IMR-90 (cell line): ENCODE measurements at regions not wholly inside any gene's neighbourhood (a gene's known extent, or its start where the extent isn't known, plus 50 kb on each side); places are given as distances from the start of the nearest gene placed in this dataset.

Experiments
- ATAC-seq: fragments of 200-7000 bp; cut with Tn5 transposase; 2 replicates; pipeline ENCODE4 v1.9.1; 2020; ENCODE audit warnings: low read depth, mild to moderate bottlenecking, moderate library complexity
- BruUV-seq: library from RNA; stranded (reverse); fragments of 400-500 nt; replicated peaks from 2 replicates; lab custom pipeline; 2021; lab: Mats Ljungman, UMichigan
- CTCF ChIA-PET: fragments of 300-600 bp; formaldehyde crosslinking; extraction: SDS; loops from one replicate; lab custom pipeline; 2021; ENCODE audit warnings: antibody characterized with exemption; lab: Yijun Ruan, JAX
- POLR2A ChIA-PET: fragments of 300-600 bp; sonication (Branson Sonifier 250); formaldehyde crosslinking; loops from one replicate; lab custom pipeline; 2022; ENCODE audit warnings: antibody characterized with exemption; ENCODE audit not compliant: unreplicated experiment; lab: Charles Lee
- DNase-seq: peaks from one replicate; pipeline ENCODE4 v3.0.0; 2013
- H2AFZ ChIP-seq: replicated peaks from 2 replicates; pipeline ENCODE3; 2013; ENCODE audit warnings: low read length, mild to moderate bottlenecking; ENCODE audit not compliant: poor library complexity
- H2AK5ac ChIP-seq: 2 replicates; pipeline ENCODE4 v1.6.1; 2013; ENCODE audit warnings: low read depth, low read length, inconsistent platforms
- H2AK9ac ChIP-seq: replicated peaks from 2 replicates; pipeline ENCODE3; 2013; ENCODE audit warnings: mild to moderate bottlenecking, low read depth, low read length, moderate library complexity; ENCODE audit not compliant: poor library complexity
- H2BK120ac ChIP-seq: 2 replicates; pipeline ENCODE4 v1.6.1; 2013; ENCODE audit warnings: low read depth, low read length, inconsistent platforms
- H2BK15ac ChIP-seq: 3 replicates; pipeline ENCODE4 v1.6.1; 2013; ENCODE audit warnings: low read depth, low read length, inconsistent platforms
- H2BK20ac ChIP-seq: 2 replicates; pipeline ENCODE4 v1.6.1; 2013; ENCODE audit warnings: low read depth, mild to moderate bottlenecking, inconsistent platforms, low read length, moderate library complexity
- H2BK5ac ChIP-seq: 2 replicates; pipeline ENCODE4 v1.6.1; 2013; ENCODE audit warnings: mild to moderate bottlenecking, low read depth, low read length, inconsistent platforms; ENCODE audit not compliant: poor library complexity, severe bottlenecking
- H3K14ac ChIP-seq: replicated peaks from 2 replicates; pipeline ENCODE4 v1.6.1; 2013; ENCODE audit warnings: low read depth, low read length, inconsistent platforms
- H3K18ac ChIP-seq: 2 replicates; pipeline ENCODE4 v1.6.1; 2013; ENCODE audit warnings: low read depth, low read length, control low read depth
- H3K23ac ChIP-seq: 2 replicates; pipeline ENCODE4 v1.6.1; 2013; ENCODE audit warnings: low read depth, low read length, inconsistent platforms
- H3K27ac ChIP-seq: 2 replicates; pipeline ENCODE4 v1.5.1; 2013; ENCODE audit warnings: mild to moderate bottlenecking, control low read depth, low read length; ENCODE audit not compliant: insufficient read depth
- H3K27me3 ChIP-seq: 2 replicates; pipeline ENCODE4 v1.6.1; 2013; ENCODE audit warnings: low read length; ENCODE audit not compliant: control insufficient read depth, insufficient read depth
- H3K36me3 ChIP-seq: 2 replicates; pipeline ENCODE4 v1.6.1; 2013; ENCODE audit warnings: low read length, mixed read lengths; ENCODE audit not compliant: control insufficient read depth, insufficient read depth
- H3K4ac ChIP-seq: 2 replicates; pipeline ENCODE4 v1.6.1; 2013; ENCODE audit warnings: low read depth, low read length, inconsistent platforms
- H3K4me1 ChIP-seq: 2 replicates; pipeline ENCODE4 v1.6.1; 2013; ENCODE audit warnings: low read length, mixed read lengths; ENCODE audit not compliant: control insufficient read depth, insufficient read depth
- H3K4me2 ChIP-seq: 2 replicates; pipeline ENCODE4 v1.6.1; 2013; ENCODE audit warnings: low read depth, mild to moderate bottlenecking, control low read depth, low read length, moderate library complexity
- H3K4me3 ChIP-seq: 2 replicates; pipeline ENCODE4 v1.5.1; 2013; ENCODE audit warnings: low read depth, mild to moderate bottlenecking, control low read depth, low read length, moderate library complexity; ENCODE audit not compliant: insufficient read depth
- H3K56ac ChIP-seq: 2 replicates; pipeline ENCODE4 v1.6.1; 2013; ENCODE audit warnings: low read length, inconsistent platforms; ENCODE audit not compliant: insufficient read depth; ENCODE audit errors: extremely low read depth
- H3K79me1 ChIP-seq, 2 experiments: 2 replicates each; pipeline ENCODE4 v1.6.1; 2013; ENCODE audit warnings: low read length in 2 of 2, inconsistent platforms in 1 of 2, low read depth in 1 of 2
- H3K9ac ChIP-seq: 2 replicates; pipeline ENCODE4 v1.6.1; 2013; ENCODE audit warnings: low read depth, low read length, control low read depth
- H3K9me1 ChIP-seq: 2 replicates; pipeline ENCODE4 v1.6.1; 2013; ENCODE audit warnings: low read length, inconsistent platforms; ENCODE audit not compliant: insufficient read depth
- H3K9me3 ChIP-seq: 2 replicates; pipeline ENCODE4 v1.6.1; 2013; ENCODE audit warnings: low read length; ENCODE audit not compliant: control insufficient read depth, insufficient read depth
- H4K20me1 ChIP-seq: 2 replicates; pipeline ENCODE4 v1.6.1; 2013; ENCODE audit warnings: low read length, inconsistent platforms; ENCODE audit not compliant: insufficient read depth
- H4K5ac ChIP-seq: 2 replicates; pipeline ENCODE4 v1.6.1; 2013; ENCODE audit warnings: mild to moderate bottlenecking, low read depth, low read length, control low read depth
- H4K8ac ChIP-seq, 2 experiments: 2 replicates each; pipeline ENCODE4 v1.6.1; 2013; ENCODE audit warnings: low read depth in 2 of 2, low read length in 2 of 2, control low read depth in 1 of 2, inconsistent platforms in 1 of 2
- H4K91ac ChIP-seq: 2 replicates; pipeline ENCODE4 v1.6.1; 2013; ENCODE audit warnings: low read depth, low read length, inconsistent platforms; ENCODE audit not compliant: insufficient read depth
- BHLHE40 ChIP-seq: fragments of 150-350 bp; IDR thresholded peaks from 2 replicates; pipeline ENCODE4 v1.6.1; 2016; ENCODE audit warnings: mild to moderate bottlenecking, low read depth, low read length
- CEBPB ChIP-seq: IDR thresholded peaks from 2 replicates; pipeline ENCODE4 v1.6.1; 2012; ENCODE audit warnings: low read depth, low read length, improper control_type of control experiment
- MAZ ChIP-seq: IDR thresholded peaks from 2 replicates; pipeline ENCODE4 v1.6.1; 2012; ENCODE audit warnings: low read depth, mild to moderate bottlenecking, low read length, improper control_type of control experiment, moderate library complexity, borderline replicate concordance
- POLR2A ChIP-seq: IDR thresholded peaks from 2 replicates; pipeline ENCODE4 v1.6.1; 2012; ENCODE audit warnings: mild to moderate bottlenecking, low read depth, low read length
- RAD21 ChIP-seq: IDR thresholded peaks from 2 replicates; pipeline ENCODE4 v1.6.1; 2012; ENCODE audit warnings: low read length, improper control_type of control experiment
- WGBS, 2 experiments: methylation state at CpG; one replicate each; pipeline versions ENCODE4 v1.1.5 to v1.1.7; 2013; ENCODE audit warnings: missing lambda C conversion rate in 2 of 2; ENCODE audit not compliant: insufficient read length in 1 of 2; ENCODE audit errors: extremely low coverage in 2 of 2; 5-methylcytosine and 5-hydroxymethylcytosine counted together
- dilution Hi-C: fragments of 300-500 bp; cut with HindIII; formaldehyde crosslinking; loops from one replicate; pipeline ENCODE4 v1.14.3; 2018; ENCODE audit warnings: low sequenced_read_pairs; ENCODE audit not compliant: unreplicated experiment
- in situ Hi-C: fragments of 300-500 bp; cut with MboI; formaldehyde crosslinking; loops from 3 replicates; pipeline ENCODE4 v1.14.3; 2019; ENCODE audit warnings: low sequenced_read_pairs, inconsistent platforms, mixed read lengths
- intact Hi-C: fragments of 100-400 bp; cut with micrococcal nuclease; formaldehyde crosslinking; loops from 2 replicates; pipeline ENCODE4 v1.10.0; 2022
- TF ChIP-seq, protein P1 (sequence below): fragments of 150-350 bp; IDR thresholded peaks from 2 replicates; pipeline ENCODE4 v1.6.1; 2016; ENCODE audit warnings: low read depth, mild to moderate bottlenecking, low read length, moderate library complexity, borderline replicate concordance

GRCh38 chr11:69209421-69210309 is 53.9 kb downstream of the SMIM38 start:
- CTCF ChIA-PET: no interaction called here
- Histone ChIP-seq H3K27me3 (peaks cover 23% of the 10 kb centered on the region), H3K56ac (no peak overlapping the region), H3K9ac (no peak overlapping the region), H4K8ac (no peak overlapping the region), H3K4ac (no peak overlapping the region), H2AFZ (no peak overlapping the region), H3K23ac (no peak overlapping the region), H2BK15ac (no peak overlapping the region), H3K18ac (no peak overlapping the region), H3K4me2 (no peak overlapping the region), H3K9me3 (peaks cover 4% of the 10 kb centered on the region), H2AK9ac (no peak overlapping the region), H3K36me3 (no peaks in the 10 kb centered on the region), H3K9me1 (peaks cover 4% of the 10 kb centered on the region; the same call in 1 of the 2 replicates), H3K79me1 (no peaks in the 10 kb centered on the region), H2BK120ac (no peak overlapping the region), H4K20me1 (no peaks in the 10 kb centered on the region; the same call in 1 of the 2 replicates), H4K5ac (no peak overlapping the region), H2BK5ac (no peak overlapping the region), H2AK5ac (peak overlapping the region; percentile 9; the same call in 1 of the 2 replicates), H4K91ac (no peak overlapping the region), H3K4me3 (no peak overlapping the region), H3K4me1 (no peaks in the 10 kb centered on the region), H2BK20ac (no peak overlapping the region), H3K14ac (no peak overlapping the region), H3K27ac (no peak overlapping the region)
- DNase-seq: no peak
- in situ Hi-C loops: no loop called here
- dilution Hi-C loops: no loop called here
- BruUV-seq: no TSS peak
- POLR2A ChIA-PET: no interaction called here
- 81% methylated on average over 9 of the region's 23 CpGs; no CpG with 5 or more reads in 1 of the 2 experiments for WGBS, 2 experiments
- no peak for ATAC-seq
- TF ChIP-seq MAZ (no peak), POLR2A (no peak), CEBPB (no peak), BHLHE40 (no peak), RAD21 (no peak)
- TF ChIP-seq, protein P1, sequence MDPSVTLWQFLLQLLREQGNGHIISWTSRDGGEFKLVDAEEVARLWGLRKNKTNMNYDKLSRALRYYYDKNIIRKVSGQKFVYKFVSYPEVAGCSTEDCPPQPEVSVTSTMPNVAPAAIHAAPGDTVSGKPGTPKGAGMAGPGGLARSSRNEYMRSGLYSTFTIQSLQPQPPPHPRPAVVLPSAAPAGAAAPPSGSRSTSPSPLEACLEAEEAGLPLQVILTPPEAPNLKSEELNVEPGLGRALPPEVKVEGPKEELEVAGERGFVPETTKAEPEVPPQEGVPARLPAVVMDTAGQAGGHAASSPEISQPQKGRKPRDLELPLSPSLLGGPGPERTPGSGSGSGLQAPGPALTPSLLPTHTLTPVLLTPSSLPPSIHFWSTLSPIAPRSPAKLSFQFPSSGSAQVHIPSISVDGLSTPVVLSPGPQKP: no peak
- intact Hi-C loops: no loop called here
